ENCODE measurements at regions not wholly inside any gene's neighbourhood (a gene's known extent, or its start where the extent isn't known, plus 50 kb on each side); places are given as distances from the start of the nearest gene placed in this dataset.
A peak's percentile ranks its signal among the peaks of the same experiment; 100 is the strongest.
"Not testable (repeated sequence)": the region's sequence is repeated elsewhere in the genome, so short reads cannot be mapped to it uniquely, and the experiment has no call there.

DNA sequence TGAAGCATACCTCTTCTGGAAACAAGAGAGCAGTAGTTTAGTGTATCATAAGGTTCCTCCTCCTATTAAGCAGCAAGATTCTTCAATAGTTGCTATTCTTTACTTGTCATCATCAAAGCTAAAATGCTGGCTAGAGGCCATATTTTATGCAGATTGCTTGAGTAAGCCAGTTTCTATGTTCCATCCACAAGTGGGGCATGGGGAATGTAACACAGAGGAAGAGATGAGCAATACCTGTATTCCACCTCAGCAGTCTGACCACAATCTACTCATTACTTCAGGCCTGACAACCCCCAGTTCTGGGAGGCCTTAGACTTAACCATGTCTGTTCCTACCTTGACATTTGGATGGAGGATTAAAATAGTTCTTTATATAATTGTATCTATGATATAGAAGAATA, 423.6 kb downstream of the BTG1 start:
- DNase-seq (peak; percentile 58), ATAC-seq (peak; percentile 98)
- no peak overlapping the region for H3K4me3 Mint-ChIP-seq
- POLR2A ChIA-PET: no interaction called here
- H3K9me3 Mint-ChIP-seq: no peaks in the 10 kb centered on the region
- TF ChIP-seq, protein P1, sequence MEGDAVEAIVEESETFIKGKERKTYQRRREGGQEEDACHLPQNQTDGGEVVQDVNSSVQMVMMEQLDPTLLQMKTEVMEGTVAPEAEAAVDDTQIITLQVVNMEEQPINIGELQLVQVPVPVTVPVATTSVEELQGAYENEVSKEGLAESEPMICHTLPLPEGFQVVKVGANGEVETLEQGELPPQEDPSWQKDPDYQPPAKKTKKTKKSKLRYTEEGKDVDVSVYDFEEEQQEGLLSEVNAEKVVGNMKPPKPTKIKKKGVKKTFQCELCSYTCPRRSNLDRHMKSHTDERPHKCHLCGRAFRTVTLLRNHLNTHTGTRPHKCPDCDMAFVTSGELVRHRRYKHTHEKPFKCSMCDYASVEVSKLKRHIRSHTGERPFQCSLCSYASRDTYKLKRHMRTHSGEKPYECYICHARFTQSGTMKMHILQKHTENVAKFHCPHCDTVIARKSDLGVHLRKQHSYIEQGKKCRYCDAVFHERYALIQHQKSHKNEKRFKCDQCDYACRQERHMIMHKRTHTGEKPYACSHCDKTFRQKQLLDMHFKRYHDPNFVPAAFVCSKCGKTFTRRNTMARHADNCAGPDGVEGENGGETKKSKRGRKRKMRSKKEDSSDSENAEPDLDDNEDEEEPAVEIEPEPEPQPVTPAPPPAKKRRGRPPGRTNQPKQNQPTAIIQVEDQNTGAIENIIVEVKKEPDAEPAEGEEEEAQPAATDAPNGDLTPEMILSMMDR (IDR thresholded peaks at IDR 0.05): no peak
- no peaks in the 10 kb centered on the region for H3K36me3 Mint-ChIP-seq (ENCODE audit: low read depth)
- H3K27ac Mint-ChIP-seq: no peak overlapping the region
- no peaks in the 10 kb centered on the region for H3K27me3 Mint-ChIP-seq
- intact Hi-C loops (cut with micrococcal nuclease): no loop called here
- CTCF ChIA-PET: no interaction called here
- H3K4me1 Mint-ChIP-seq (ENCODE audit: low read depth): peaks cover 8% of the 10 kb centered on the region

DNA sequence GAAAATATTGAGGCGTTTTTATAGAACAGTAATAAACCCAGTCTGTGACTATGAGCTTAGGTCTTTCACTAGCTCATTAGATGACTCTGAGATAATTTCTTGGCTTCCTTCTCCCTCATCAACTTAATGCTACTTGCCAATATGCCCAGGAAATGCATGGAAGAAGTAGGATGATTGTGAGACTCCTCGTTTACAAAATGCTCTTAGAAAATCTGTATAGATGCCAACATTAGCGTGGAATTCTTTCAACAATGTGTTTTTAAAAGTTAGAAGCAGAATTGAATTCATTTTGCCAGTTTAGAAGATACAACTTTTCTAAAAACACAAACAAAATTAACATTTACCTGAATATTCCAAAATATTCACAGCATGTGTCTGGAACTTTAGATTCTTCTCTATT, 424.6 kb downstream of the BTG1 start:
- Mint-ChIP-seq H3K9me3 (no peaks in the 10 kb centered on the region), H3K4me3 (no peak overlapping the region), H3K4me1 (ENCODE audit: low read depth) (peaks cover 8% of the 10 kb centered on the region), H3K27ac (no peak overlapping the region), H3K27me3 (no peaks in the 10 kb centered on the region), H3K36me3 (ENCODE audit: low read depth) (no peaks in the 10 kb centered on the region)
- CTCF ChIA-PET: no interaction called here
- intact Hi-C loops (cut with micrococcal nuclease): no loop called here
- no peak for ATAC-seq
- POLR2A ChIA-PET: no interaction called here
- DNase-seq: no peak
- TF ChIP-seq, protein P1 (IDR thresholded peaks at IDR 0.05): no peak

DNA sequence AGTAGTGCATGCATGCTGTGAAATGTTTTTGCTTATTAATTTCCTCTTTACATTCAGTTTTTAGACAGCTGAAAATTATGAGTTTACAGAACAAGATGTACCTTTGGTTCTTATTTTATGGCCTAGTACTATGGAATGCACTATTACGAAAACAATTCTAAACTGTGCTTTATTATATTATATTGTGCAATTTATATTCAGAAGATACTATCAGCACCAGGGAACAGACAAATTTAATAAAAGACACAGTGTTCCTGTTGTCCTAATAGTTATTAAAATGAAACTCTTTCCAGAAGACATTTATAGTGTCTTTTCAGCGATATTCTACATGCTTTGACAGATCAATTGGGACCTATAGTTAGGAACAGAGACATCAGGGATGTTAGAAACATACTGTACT, 427.3 kb downstream of the BTG1 start:
- Mint-ChIP-seq H3K4me1 (ENCODE audit: low read depth) (peaks cover 8% of the 10 kb centered on the region), H3K9me3 (no peaks in the 10 kb centered on the region), H3K36me3 (ENCODE audit: low read depth) (no peaks in the 10 kb centered on the region), H3K27ac (no peak overlapping the region), H3K27me3 (no peaks in the 10 kb centered on the region), H3K4me3 (no peak overlapping the region)
- CTCF ChIA-PET: no interaction called here
- POLR2A ChIA-PET: no interaction called here
- TF ChIP-seq, protein P1 (IDR thresholded peaks at IDR 0.05): no peak
- intact Hi-C loops (cut with micrococcal nuclease): no loop called here
- ATAC-seq (no peak), DNase-seq (no peak)

DNA sequence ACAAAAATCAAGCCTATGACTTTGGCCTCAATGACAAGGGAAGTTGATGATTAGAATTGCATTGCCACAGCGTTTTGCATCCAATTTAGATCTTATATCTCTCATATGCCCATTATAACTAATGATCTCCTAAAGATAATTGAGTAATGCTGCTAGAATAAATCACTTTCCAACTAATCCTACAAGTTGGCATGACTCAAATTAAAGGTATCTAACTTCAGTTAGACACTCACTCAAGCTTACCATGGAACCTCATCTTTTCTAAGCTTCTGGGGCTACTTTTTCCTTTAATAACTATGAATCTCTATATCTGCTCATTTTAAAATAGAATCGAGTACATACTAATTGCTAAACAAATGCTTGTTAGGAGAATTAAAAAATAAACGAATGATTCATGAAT, 427.8 kb downstream of the BTG1 start:
- no peaks in the 10 kb centered on the region for H3K36me3 Mint-ChIP-seq (ENCODE audit: low read depth)
- H3K27ac Mint-ChIP-seq: no peak overlapping the region
- H3K4me1 Mint-ChIP-seq (ENCODE audit: low read depth): peaks cover 8% of the 10 kb centered on the region
- POLR2A ChIA-PET: no interaction called here
- H3K4me3 Mint-ChIP-seq: no peak overlapping the region
- H3K9me3 Mint-ChIP-seq: no peaks in the 10 kb centered on the region
- H3K27me3 Mint-ChIP-seq: no peaks in the 10 kb centered on the region
- TF ChIP-seq, protein P1 (IDR thresholded peaks at IDR 0.05): no peak
- ATAC-seq (no peak), DNase-seq (no peak)
- intact Hi-C loops (cut with micrococcal nuclease): no loop called here
- CTCF ChIA-PET: no interaction called here

DNA sequence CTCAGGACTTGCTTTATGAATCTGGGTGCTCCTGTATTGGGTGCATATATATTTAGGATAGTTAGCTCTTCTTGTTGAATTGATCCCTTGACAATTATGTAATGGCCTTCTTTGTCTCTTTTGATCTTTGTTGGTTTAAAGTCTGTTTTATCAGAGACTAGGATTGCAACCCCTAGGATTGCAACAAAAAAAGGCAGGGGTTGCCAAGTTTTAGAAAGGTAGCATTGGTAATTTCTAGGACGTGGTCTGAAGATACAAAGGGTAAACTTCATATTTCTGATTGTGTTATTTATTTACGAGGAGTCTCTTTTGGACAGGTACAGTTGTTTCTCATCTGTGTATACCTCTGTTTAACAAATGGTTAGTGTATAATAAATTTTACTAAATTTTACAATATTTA, 433.7 kb downstream of the BTG1 start:
- H3K27ac Mint-ChIP-seq; POLR2A ChIA-PET; ATAC-seq; CTCF ChIA-PET; H3K4me3 Mint-ChIP-seq; H3K36me3 Mint-ChIP-seq (ENCODE audit: low read depth); H3K4me1 Mint-ChIP-seq (ENCODE audit: low read depth); intact Hi-C loops (cut with micrococcal nuclease); DNase-seq; H3K27me3 Mint-ChIP-seq; H3K9me3 Mint-ChIP-seq: not testable (repeated sequence)

DNA sequence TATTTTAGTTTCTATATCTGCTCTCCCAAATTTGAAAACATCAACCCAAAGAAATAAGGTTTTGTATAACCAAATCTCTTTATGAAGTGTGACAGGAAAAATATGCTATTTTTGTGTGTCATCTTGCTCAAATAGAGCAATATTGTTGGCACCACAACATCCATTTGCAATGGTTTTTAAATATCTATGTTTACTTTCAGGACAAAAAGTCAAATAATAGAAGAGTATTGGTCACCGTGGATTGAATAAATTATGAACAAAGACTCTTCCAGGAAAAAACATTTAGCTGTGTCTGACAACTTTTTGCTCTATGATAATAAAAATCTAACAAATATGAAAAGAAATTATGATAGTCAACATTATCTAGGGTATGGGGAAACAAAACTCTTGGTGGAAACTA, 439.2 kb downstream of the BTG1 start:
- H3K4me1 Mint-ChIP-seq (ENCODE audit: low read depth): no peaks in the 10 kb centered on the region
- no peaks in the 10 kb centered on the region for H3K9me3 Mint-ChIP-seq
- DNase-seq: no peak
- CTCF ChIA-PET: no interaction called here
- ATAC-seq: no peak
- TF ChIP-seq, protein P1 (IDR thresholded peaks at IDR 0.05): no peak
- no peak overlapping the region for H3K27ac Mint-ChIP-seq
- no peaks in the 10 kb centered on the region for H3K27me3 Mint-ChIP-seq
- intact Hi-C loops (cut with micrococcal nuclease): no loop called here
- no peaks in the 10 kb centered on the region for H3K36me3 Mint-ChIP-seq (ENCODE audit: low read depth)
- POLR2A ChIA-PET: no interaction called here
- no peak overlapping the region for H3K4me3 Mint-ChIP-seq

All from activated CD8-positive, alpha-beta T cell treated with anti-CD3 and anti-CD28 coated beads for 36 hours (primary cell).